ENCODE measurements at regions not wholly inside any gene's neighbourhood (a gene's known extent, or its start where the extent isn't known, plus 50 kb on each side); places are given as distances from the start of the nearest gene placed in this dataset.
"Not testable (repeated sequence)": the region's sequence is repeated elsewhere in the genome, so short reads cannot be mapped to it uniquely, and the experiment has no call there.

DNA sequence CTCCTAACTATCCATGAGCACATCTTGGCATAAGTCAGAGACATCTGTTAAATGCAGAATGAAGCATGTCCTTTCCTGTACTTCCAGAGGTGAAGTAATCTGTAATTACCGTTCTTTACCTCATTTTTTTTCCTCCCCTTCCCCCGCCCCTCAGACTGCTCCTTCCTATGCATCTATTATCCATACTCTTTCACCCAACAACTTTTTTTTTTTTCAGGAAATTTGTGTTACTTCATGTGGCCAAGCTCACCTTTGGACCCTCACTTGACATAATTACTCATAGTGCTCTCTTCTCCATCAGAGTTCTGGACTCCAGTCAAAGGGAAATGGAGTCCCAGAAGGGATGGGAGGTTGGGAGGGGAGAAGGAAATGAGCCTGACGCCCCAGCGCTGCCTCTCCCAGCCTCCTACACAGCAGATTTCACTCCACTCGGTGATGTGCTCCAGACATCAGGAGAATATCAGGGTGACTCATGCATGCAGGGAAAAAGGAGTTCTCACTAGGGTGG lies 568.8 kb downstream of the STIM2 start:
- H3K36me3 ChIP-seq (ENCODE audit: low read depth) = no peaks in the 10 kb centered on the region
- no TSS peak for BruUV-seq (replicated peaks)
- no peak for DNase-seq
- no peaks in the 10 kb centered on the region; the same call in 1 of the 2 replicates for H3K9me2 ChIP-seq (ENCODE audit: insufficient read depth)
- POLR2A ChIA-PET (ENCODE audit: unreplicated experiment) = no interaction called here
- no peaks in the 10 kb centered on the region for H3F3A ChIP-seq (ENCODE audit: insufficient read depth, low read depth)
- no peaks in the 10 kb centered on the region for H3K4me1 ChIP-seq (replicated peaks; ENCODE audit: insufficient read depth)
- H3K4me3 ChIP-seq = no peak overlapping the region
- CTCF ChIA-PET = no interaction called here
- no peaks in the 10 kb centered on the region for H3K79me2 ChIP-seq (ENCODE audit: low read depth)
- no peak overlapping the region for H2AFZ ChIP-seq
- no peak overlapping the region for H3K4me2 ChIP-seq
- no peaks in the 10 kb centered on the region for H3K27me3 ChIP-seq (ENCODE audit: insufficient read depth, low read depth)
- H4K20me1 ChIP-seq (ENCODE audit: insufficient read depth) = no peaks in the 10 kb centered on the region
- H3K9me3 ChIP-seq (ENCODE audit: insufficient read depth, low read depth) = no peaks in the 10 kb centered on the region
- no peak for TF ChIP-seq EZH2 (IDR thresholded peaks at IDR 0.05; ENCODE audit: low read depth)
- TF ChIP-seq, protein P1, sequence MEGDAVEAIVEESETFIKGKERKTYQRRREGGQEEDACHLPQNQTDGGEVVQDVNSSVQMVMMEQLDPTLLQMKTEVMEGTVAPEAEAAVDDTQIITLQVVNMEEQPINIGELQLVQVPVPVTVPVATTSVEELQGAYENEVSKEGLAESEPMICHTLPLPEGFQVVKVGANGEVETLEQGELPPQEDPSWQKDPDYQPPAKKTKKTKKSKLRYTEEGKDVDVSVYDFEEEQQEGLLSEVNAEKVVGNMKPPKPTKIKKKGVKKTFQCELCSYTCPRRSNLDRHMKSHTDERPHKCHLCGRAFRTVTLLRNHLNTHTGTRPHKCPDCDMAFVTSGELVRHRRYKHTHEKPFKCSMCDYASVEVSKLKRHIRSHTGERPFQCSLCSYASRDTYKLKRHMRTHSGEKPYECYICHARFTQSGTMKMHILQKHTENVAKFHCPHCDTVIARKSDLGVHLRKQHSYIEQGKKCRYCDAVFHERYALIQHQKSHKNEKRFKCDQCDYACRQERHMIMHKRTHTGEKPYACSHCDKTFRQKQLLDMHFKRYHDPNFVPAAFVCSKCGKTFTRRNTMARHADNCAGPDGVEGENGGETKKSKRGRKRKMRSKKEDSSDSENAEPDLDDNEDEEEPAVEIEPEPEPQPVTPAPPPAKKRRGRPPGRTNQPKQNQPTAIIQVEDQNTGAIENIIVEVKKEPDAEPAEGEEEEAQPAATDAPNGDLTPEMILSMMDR (conservative IDR thresholded peaks at IDR 0.05) = no peak
- intact Hi-C loops (cut with micrococcal nuclease; ENCODE audit: unreplicated experiment) = loop anchor here (10.0 kb wide), 1 partner anchor 165 kb away; no protein-coding TSS in a partner anchor
- no peak overlapping the region for H3K27ac ChIP-seq

DNA sequence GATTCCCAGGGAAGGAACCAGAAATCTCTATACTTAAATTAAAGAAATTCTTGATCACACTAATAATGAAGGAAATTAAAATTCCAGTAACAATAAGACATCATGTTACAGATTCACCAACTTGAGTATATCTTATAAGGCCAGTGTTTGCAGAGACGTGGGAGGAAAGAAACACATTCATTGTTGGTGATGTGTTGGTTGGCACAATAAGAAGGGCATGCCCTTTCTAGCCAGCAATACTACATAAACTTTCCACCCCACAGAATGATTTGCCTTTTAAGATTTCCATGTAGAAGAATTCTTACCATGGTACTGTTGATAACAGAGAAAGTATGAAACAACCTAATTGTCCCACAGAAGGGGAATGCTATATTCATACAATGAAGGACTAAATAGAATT lies 581.5 kb downstream of the STIM2 start:
- H3K4me2 ChIP-seq = no peak overlapping the region
- H3K4me1 ChIP-seq (replicated peaks; ENCODE audit: insufficient read depth) = no peaks in the 10 kb centered on the region
- TF ChIP-seq EZH2 (IDR thresholded peaks at IDR 0.05; ENCODE audit: low read depth) = no peak
- TF ChIP-seq, protein P1 (conservative IDR thresholded peaks at IDR 0.05) = no peak
- no peak overlapping the region for H3K27ac ChIP-seq
- no peaks in the 10 kb centered on the region for H3K9me3 ChIP-seq (ENCODE audit: insufficient read depth, low read depth)
- intact Hi-C loops (cut with micrococcal nuclease; ENCODE audit: unreplicated experiment) = no loop called here
- H3K27me3 ChIP-seq (ENCODE audit: insufficient read depth, low read depth) = no peaks in the 10 kb centered on the region
- H3K9me2 ChIP-seq (ENCODE audit: insufficient read depth) = no peaks in the 10 kb centered on the region
- CTCF ChIA-PET = no interaction called here
- no TSS peak for BruUV-seq (replicated peaks)
- no peaks in the 10 kb centered on the region for H3K79me2 ChIP-seq (ENCODE audit: low read depth)
- no peak overlapping the region for H2AFZ ChIP-seq
- POLR2A ChIA-PET (ENCODE audit: unreplicated experiment) = no interaction called here
- H3K36me3 ChIP-seq (ENCODE audit: low read depth) = no peaks in the 10 kb centered on the region
- H3F3A ChIP-seq (ENCODE audit: insufficient read depth, low read depth) = no peaks in the 10 kb centered on the region
- H4K20me1 ChIP-seq (ENCODE audit: insufficient read depth) = no peaks in the 10 kb centered on the region
- H3K4me3 ChIP-seq = no peak overlapping the region
- no peak for DNase-seq

DNA sequence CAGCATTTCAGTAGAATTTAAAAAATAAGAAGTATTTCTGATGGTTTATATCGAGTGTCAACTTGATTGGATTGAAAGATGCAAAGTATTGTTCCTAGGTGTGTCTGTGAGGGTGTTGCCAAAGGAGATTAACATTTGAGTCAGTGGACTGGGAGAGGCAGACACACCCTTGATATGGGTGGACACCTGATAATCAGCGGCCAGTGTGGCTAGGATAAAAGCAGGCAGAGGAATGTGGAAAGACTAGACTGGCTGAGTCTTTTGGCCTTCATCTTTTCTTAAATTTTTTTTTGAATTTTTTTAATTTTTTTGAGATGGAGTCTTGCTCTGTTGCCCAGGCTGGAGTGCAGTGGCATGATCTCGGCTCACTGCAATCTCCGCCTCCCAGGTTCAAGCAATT lies 582.0 kb downstream of the STIM2 start:
- POLR2A ChIA-PET (ENCODE audit: unreplicated experiment); intact Hi-C loops (cut with micrococcal nuclease; ENCODE audit: unreplicated experiment); H3F3A ChIP-seq (ENCODE audit: insufficient read depth, low read depth); H3K36me3 ChIP-seq (ENCODE audit: low read depth); H3K27ac ChIP-seq; H3K4me3 ChIP-seq; H3K79me2 ChIP-seq (ENCODE audit: low read depth); H3K4me1 ChIP-seq (replicated peaks; ENCODE audit: insufficient read depth); H3K9me3 ChIP-seq (ENCODE audit: insufficient read depth, low read depth); H3K4me2 ChIP-seq; BruUV-seq (replicated peaks); H3K27me3 ChIP-seq (ENCODE audit: insufficient read depth, low read depth); H3K9me2 ChIP-seq (ENCODE audit: insufficient read depth); CTCF ChIA-PET; H2AFZ ChIP-seq; H4K20me1 ChIP-seq (ENCODE audit: insufficient read depth): not testable (repeated sequence)
- DNase-seq = peak in 1 of 2 experiments; percentile 16

DNA sequence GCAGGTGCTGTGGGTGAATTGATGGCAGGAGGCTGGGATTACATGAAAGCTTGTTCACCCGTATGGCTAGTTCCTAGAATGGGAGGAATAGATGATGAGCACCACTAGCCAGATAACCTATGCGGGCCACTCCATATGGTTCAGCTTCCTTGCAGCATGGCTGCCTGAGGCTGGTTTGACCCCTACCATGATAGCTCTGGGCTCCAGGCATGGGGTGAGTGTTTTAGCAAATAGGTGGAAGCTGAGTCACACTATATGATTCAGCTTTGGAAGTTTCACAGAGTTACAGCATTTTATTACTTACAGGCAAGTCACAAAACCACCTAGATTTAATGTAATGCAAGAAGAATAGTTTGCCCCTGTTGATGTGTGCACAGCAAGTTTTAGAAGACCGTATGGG lies 603.2 kb downstream of the STIM2 start:
- Histone ChIP-seq H3K9me2 (ENCODE audit: insufficient read depth) (no peaks in the 10 kb centered on the region), H3K27ac (peak overlapping the region; percentile 44), H2AFZ (no peak overlapping the region), H3K4me1 (replicated peaks; ENCODE audit: insufficient read depth) (no peaks in the 10 kb centered on the region), H3K27me3 (ENCODE audit: insufficient read depth, low read depth) (no peaks in the 10 kb centered on the region), H3K36me3 (ENCODE audit: low read depth) (no peaks in the 10 kb centered on the region), H3K4me2 (peak overlapping the region; percentile 28; the same call in 1 of the 2 replicates), H3F3A (ENCODE audit: insufficient read depth, low read depth) (no peaks in the 10 kb centered on the region), H4K20me1 (ENCODE audit: insufficient read depth) (no peaks in the 10 kb centered on the region), H3K9me3 (ENCODE audit: insufficient read depth, low read depth) (no peaks in the 10 kb centered on the region), H3K4me3 (no peak overlapping the region), H3K79me2 (ENCODE audit: low read depth) (no peaks in the 10 kb centered on the region)
- POLR2A ChIA-PET (ENCODE audit: unreplicated experiment) = no interaction called here
- TF ChIP-seq, protein P1 (conservative IDR thresholded peaks at IDR 0.05) = no peak
- intact Hi-C loops (cut with micrococcal nuclease; ENCODE audit: unreplicated experiment) = no loop called here
- peak in 1 of 2 experiments; percentile 12 for DNase-seq
- CTCF ChIA-PET = no interaction called here
- no TSS peak for BruUV-seq (replicated peaks)
